Neural crest cell (in vitro differentiated cells): ENCODE measurements at regions not wholly inside any gene's neighbourhood (a gene's known extent, or its start where the extent isn't known, plus 50 kb on each side); places are given as distances from the start of the nearest gene placed in this dataset.

Experiments
- DNase-seq: peaks from one replicate; pipeline ENCODE4 v3.0.0; 2021; ENCODE audit warnings: low read depth, mixed read lengths, low spot score
- H3K27ac Mint-ChIP-seq: one replicate; pipeline ENCODE4 v1.8.0; 2021; ENCODE audit warnings: mild to moderate bottlenecking, mixed read lengths; ENCODE audit not compliant: unreplicated experiment
- H3K27me3 Mint-ChIP-seq: 2 replicates; pipeline ENCODE4 v1.8.0; 2021; ENCODE audit warnings: low read depth, mild to moderate bottlenecking, mixed read lengths
- H3K36me3 Mint-ChIP-seq: 2 replicates; pipeline ENCODE4 v1.8.0; 2021; ENCODE audit warnings: low read depth, mild to moderate bottlenecking, mixed read lengths
- H3K4me1 Mint-ChIP-seq: 2 replicates; pipeline ENCODE4 v1.8.0; 2021; ENCODE audit warnings: mixed read lengths
- H3K4me3 Mint-ChIP-seq: one replicate; pipeline ENCODE4 v1.8.0; 2021; ENCODE audit warnings: mild to moderate bottlenecking, mixed read lengths
- H3K9me3 Mint-ChIP-seq: 2 replicates; pipeline ENCODE4 v1.8.0; 2021; ENCODE audit warnings: mixed read lengths
- TF ChIP-seq, protein P1 (sequence below): fragments of 200-600 bp; sonication (generic); conservative IDR thresholded peaks from 2 replicates; pipeline ENCODE4 v1.5.0; 2021; ENCODE audit warnings: antibody characterized with exemption, mild to moderate bottlenecking

DNA sequence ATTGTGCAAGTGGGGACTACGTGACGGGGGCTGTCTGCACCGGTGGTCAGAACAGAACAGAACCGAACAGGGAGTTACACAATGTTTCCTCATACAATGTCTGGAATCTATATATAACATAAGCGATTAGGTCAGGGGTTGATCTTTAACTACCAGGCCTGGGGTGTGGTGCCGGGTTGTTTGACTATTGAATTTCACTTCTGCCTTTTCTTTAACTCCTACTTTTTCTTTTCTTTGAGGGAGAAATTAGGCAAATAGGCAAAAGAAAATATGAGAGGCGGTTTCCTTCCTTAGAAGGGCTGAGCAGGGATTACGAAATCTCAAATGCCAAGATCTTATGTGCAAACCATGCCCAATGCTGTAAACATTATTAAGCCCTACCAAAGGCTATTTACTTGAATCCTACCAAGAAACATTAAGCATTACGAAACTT, 140.3 kb downstream of the SLC38A6 start:
- TF ChIP-seq, protein P1, sequence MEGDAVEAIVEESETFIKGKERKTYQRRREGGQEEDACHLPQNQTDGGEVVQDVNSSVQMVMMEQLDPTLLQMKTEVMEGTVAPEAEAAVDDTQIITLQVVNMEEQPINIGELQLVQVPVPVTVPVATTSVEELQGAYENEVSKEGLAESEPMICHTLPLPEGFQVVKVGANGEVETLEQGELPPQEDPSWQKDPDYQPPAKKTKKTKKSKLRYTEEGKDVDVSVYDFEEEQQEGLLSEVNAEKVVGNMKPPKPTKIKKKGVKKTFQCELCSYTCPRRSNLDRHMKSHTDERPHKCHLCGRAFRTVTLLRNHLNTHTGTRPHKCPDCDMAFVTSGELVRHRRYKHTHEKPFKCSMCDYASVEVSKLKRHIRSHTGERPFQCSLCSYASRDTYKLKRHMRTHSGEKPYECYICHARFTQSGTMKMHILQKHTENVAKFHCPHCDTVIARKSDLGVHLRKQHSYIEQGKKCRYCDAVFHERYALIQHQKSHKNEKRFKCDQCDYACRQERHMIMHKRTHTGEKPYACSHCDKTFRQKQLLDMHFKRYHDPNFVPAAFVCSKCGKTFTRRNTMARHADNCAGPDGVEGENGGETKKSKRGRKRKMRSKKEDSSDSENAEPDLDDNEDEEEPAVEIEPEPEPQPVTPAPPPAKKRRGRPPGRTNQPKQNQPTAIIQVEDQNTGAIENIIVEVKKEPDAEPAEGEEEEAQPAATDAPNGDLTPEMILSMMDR = no peak
- Mint-ChIP-seq H3K36me3 (peaks cover 7% of the 10 kb centered on the region), H3K27me3 (no peaks in the 10 kb centered on the region), H3K4me3 (no peak overlapping the region), H3K27ac (no peak overlapping the region), H3K9me3 (peaks cover 4% of the 10 kb centered on the region), H3K4me1 (peaks cover 12% of the 10 kb centered on the region)
- no peak for DNase-seq

DNA sequence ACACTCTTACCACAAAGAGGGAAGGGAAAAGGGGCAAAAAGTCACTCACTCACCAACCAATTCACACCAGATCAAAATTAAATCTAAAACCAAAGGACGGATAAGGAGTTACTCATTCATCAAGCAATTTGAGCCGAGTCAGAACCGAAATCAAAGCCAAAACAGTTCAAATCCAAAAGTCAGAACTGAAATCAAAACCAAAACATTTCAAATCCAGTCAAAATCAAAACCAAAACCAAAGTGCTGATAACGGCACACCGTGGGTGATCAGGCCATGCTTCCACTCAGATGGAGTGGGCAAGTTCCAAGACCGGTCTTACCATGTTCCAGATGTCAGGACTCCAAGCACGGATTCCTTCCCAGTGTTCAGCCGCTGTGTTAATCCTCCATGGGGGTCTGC, 139.5 kb downstream of the SLC38A6 start:
- Mint-ChIP-seq H3K9me3 (peaks cover 4% of the 10 kb centered on the region), H3K4me1 (peaks cover 7% of the 10 kb centered on the region), H3K27me3 (no peaks in the 10 kb centered on the region), H3K27ac (no peak overlapping the region), H3K4me3 (no peak overlapping the region), H3K36me3 (peaks cover 7% of the 10 kb centered on the region)
- TF ChIP-seq, protein P1 = no peak
- DNase-seq = no peak

DNA sequence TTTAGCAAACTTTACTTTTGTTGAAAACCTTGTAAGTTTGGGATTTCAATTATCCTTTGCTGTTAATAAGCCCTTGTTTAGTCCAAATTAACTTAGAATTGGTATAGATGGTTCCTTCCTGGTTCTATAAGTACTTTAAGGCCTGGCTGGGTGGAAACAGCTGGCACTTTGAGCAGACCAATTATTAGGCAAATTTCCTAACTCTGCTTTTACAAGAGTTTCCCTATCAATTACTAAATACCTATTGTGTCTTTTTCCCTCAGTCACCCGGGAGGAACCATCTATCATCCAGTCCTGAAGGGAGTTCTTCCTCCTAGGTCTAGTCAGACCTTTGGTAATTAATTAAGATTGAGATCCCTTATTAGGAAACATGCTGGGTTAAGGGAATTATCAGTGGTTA, 138.0 kb downstream of the SLC38A6 start:
- no peak for DNase-seq
- Mint-ChIP-seq H3K4me3 (no peak overlapping the region), H3K27ac (no peak overlapping the region), H3K4me1 (peaks cover 7% of the 10 kb centered on the region), H3K9me3 (peaks cover 10% of the 10 kb centered on the region), H3K27me3 (no peaks in the 10 kb centered on the region), H3K36me3 (peaks cover 17% of the 10 kb centered on the region)
- TF ChIP-seq, protein P1 = no peak

DNA sequence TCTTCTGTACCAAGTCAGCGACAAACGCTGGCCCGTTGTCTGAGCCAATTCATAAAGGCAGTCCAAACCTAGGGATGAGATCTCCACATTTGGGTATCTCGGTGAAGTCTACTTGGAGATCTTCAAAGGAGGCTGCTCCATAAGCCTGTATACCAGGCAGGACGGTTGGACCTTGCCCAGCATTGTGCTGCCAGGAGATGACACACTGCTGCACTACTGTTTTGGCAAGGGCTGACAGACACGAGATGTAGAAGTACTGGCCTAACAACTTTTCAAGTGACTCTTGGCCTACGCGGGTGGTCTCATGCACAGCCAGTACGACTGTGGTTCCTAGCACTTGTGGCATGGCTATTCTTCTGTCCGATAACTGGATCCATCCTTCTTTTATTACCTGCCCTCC, 135.3 kb downstream of the SLC38A6 start:
- Mint-ChIP-seq H3K27me3 (no peaks in the 10 kb centered on the region), H3K9me3 (peaks cover 10% of the 10 kb centered on the region), H3K4me1 (peaks cover 13% of the 10 kb centered on the region), H3K4me3 (no peak overlapping the region), H3K36me3 (peaks cover 20% of the 10 kb centered on the region), H3K27ac (no peak overlapping the region)
- TF ChIP-seq, protein P1 = no peak
- DNase-seq = no peak

DNA sequence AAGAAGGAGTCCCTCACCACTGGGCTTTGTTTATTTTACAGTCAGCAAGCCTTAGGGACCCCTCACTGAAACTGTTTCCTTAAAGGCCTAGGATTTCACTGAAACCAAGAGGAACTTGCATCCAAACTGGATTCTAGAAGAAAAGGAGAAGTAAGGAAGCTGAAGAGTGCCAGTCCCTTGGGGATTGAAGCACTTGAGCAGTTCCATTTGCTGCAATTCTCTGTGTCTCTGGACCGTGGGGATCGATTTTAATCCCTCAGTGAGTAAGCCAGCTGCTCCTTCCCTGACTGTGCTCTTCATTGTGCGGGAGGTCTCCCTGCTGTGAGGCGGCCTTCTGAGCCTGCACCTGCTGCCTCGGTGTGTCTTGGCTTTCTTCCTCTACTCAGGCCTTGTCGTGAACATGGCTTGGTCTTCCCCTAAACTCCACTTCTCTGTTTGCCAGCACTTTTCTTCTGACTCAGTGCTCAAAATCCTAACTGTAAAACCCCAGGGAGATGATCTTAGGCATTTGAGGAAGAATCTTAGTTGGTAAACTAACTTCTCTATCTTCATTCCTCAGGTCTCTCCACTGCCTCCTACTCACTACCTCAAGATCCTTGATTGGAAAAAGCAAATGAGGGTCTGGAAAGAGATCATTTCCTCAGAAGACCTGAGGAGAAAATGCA, 132.6 kb downstream of the SLC38A6 start:
- DNase-seq = no peak
- H3K27ac Mint-ChIP-seq = no peak overlapping the region
- H3K4me1 Mint-ChIP-seq = peaks cover 20% of the 10 kb centered on the region
- TF ChIP-seq, protein P1 = no peak
- no peaks in the 10 kb centered on the region for H3K27me3 Mint-ChIP-seq
- peaks cover 16% of the 10 kb centered on the region for H3K36me3 Mint-ChIP-seq
- no peak overlapping the region for H3K4me3 Mint-ChIP-seq
- peaks cover 5% of the 10 kb centered on the region for H3K9me3 Mint-ChIP-seq
